Retinal pigment epithelial cell (primary cell): ENCODE measurements at regions not wholly inside any gene's neighbourhood (a gene's known extent, or its start where the extent isn't known, plus 50 kb on each side); places are given as distances from the start of the nearest gene placed in this dataset.

Experiments
- DNase-seq: peaks from one replicate; pipeline ENCODE4 v3.0.0-alpha.2; 2010; ENCODE audit warnings: low read depth
- H3K4me3 ChIP-seq: 2 replicates; pipeline ENCODE4 v1.5.1; 2011; ENCODE audit warnings: mild to moderate bottlenecking, low read length, control low read depth, moderate library complexity
- CTCF ChIP-seq: conservative IDR thresholded peaks from 2 replicates; pipeline ENCODE4 v1.5.1; 2011; ENCODE audit warnings: low read depth, low read length, control low read depth, inconsistent platforms

GRCh38 chr16:86302421-86303109 lies 207.8 kb upstream of the FOXF1 start:
- no peak overlapping the region for H3K4me3 ChIP-seq
- DNase-seq, result no peak
- TF ChIP-seq CTCF, result no peak

- H3K4me3 ChIP-seq, result no peak overlapping the region
- DNase-seq, result no peak
- TF ChIP-seq CTCF, result no peak
These were observed 206.3 kb upstream of the FOXF1 start for GRCh38 chr16:86303787-86304678.

- no peak for DNase-seq
- TF ChIP-seq CTCF, result no peak
- no peak overlapping the region for H3K4me3 ChIP-seq
These were observed 205.5 kb upstream of the FOXF1 start for GRCh38 chr16:86304868-86305267.

GRCh38 chr16:86305440-86305839 lies 204.9 kb upstream of the FOXF1 start:
- TF ChIP-seq CTCF, result no peak
- H3K4me3 ChIP-seq, result no peak overlapping the region
- no peak for DNase-seq

GRCh38 chr16:86306011-86306644 lies 204.2 kb upstream of the FOXF1 start:
- H3K4me3 ChIP-seq, result no peak overlapping the region
- DNase-seq, result no peak
- TF ChIP-seq CTCF, result no peak

- TF ChIP-seq CTCF, result no peak
- no peak for DNase-seq
- H3K4me3 ChIP-seq, result no peak overlapping the region
These were observed 203.4 kb upstream of the FOXF1 start for GRCh38 chr16:86306811-86307513.
